ENCODE measurements at regions not wholly inside any gene's neighbourhood (a gene's known extent, or its start where the extent isn't known, plus 50 kb on each side); places are given as distances from the start of the nearest gene placed in this dataset.

DNA sequence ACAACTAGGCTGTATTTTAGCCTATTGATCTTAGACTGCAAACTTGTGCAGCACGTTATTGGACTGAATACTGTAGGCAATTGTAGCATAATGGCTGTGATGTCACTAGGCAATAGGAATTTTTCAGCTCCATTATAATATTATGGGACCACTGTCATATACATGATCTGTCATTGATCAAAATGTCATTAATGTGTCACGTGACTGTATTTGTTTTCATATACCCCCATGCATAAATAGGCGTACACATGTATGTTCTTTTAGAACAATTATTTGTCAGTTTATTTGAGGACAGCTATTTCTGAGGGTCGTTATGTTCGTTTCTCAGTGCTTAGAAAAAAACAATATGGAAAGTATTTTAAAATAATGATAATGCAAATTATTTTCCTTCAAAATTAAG is 111.9 kb upstream of the CDH2 start:
- H3K4me1 ChIP-seq (ENCODE audit: control insufficient read depth in 2 of 2, insufficient read depth in 2 of 2, low read length in 2 of 2), result no peaks in the 10 kb centered on the region
- H3K27me3 ChIP-seq (replicated peaks in 1 of 4; ENCODE audit: control extremely low read depth in 1 of 4, control insufficient read depth in 3 of 4, insufficient read depth in 4 of 4, low read length in 3 of 4), result no peaks in the 10 kb centered on the region
- ChIA-PET POLR2A (no interaction called here), CTCF (no interaction called here)
- no peaks in the 10 kb centered on the region for H3K79me2 ChIP-seq (ENCODE audit: control insufficient read depth, insufficient read depth, low read length)
- no peaks in the 10 kb centered on the region for H4K20me1 ChIP-seq (ENCODE audit: control insufficient read depth, insufficient read depth, low read length, poor library complexity, severe bottlenecking)
- no peaks in the 10 kb centered on the region for H3K4me1 Mint-ChIP-seq
- H3K9me3 ChIP-seq (ENCODE audit: control extremely low read depth in 1 of 3, control insufficient read depth in 2 of 3, insufficient read depth in 1 of 3, low read length in 2 of 3), result peaks cover 0 to 2% (median 0%) of the 10 kb centered on the region in 3 donors
- no peak overlapping the region for H2AFZ ChIP-seq (ENCODE audit: insufficient read depth, low read depth, low read length, poor library complexity, severe bottlenecking)
- no peak overlapping the region for H3K27ac ChIP-seq (ENCODE audit: low read length in 2 of 2)
- ATAC-seq (ENCODE audit: low read depth) (no peak), DNase-seq (no peak)
- WGBS (ENCODE audit: insufficient coverage), result no CpG with 5 or more reads among the region's 5 CpGs
- H3K9me3 Mint-ChIP-seq (ENCODE audit: insufficient read depth), result peaks cover 2% of the 10 kb centered on the region
- H3K4me3 Mint-ChIP-seq, result no peak overlapping the region
- intact Hi-C loops (cut with micrococcal nuclease), result no loop called here
- H3K9ac ChIP-seq (ENCODE audit: low read length), result no peak overlapping the region
- no peak overlapping the region for H3K4me2 ChIP-seq (replicated peaks; ENCODE audit: low read depth, low read length, poor library complexity, severe bottlenecking)
- H3K36me3 ChIP-seq (replicated peaks in 1 of 2; ENCODE audit: control extremely low read depth in 1 of 2, control insufficient read depth in 1 of 2, extremely low read depth in 1 of 2, insufficient read depth in 2 of 2, low read length in 1 of 2), result no peaks in the 10 kb centered on the region
- TF ChIP-seq, protein P1, sequence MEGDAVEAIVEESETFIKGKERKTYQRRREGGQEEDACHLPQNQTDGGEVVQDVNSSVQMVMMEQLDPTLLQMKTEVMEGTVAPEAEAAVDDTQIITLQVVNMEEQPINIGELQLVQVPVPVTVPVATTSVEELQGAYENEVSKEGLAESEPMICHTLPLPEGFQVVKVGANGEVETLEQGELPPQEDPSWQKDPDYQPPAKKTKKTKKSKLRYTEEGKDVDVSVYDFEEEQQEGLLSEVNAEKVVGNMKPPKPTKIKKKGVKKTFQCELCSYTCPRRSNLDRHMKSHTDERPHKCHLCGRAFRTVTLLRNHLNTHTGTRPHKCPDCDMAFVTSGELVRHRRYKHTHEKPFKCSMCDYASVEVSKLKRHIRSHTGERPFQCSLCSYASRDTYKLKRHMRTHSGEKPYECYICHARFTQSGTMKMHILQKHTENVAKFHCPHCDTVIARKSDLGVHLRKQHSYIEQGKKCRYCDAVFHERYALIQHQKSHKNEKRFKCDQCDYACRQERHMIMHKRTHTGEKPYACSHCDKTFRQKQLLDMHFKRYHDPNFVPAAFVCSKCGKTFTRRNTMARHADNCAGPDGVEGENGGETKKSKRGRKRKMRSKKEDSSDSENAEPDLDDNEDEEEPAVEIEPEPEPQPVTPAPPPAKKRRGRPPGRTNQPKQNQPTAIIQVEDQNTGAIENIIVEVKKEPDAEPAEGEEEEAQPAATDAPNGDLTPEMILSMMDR (IDR thresholded peaks at IDR 0.05), result no peak
- H3K27me3 Mint-ChIP-seq, result no peaks in the 10 kb centered on the region
- H3K27ac Mint-ChIP-seq, result no peak overlapping the region
- no peak overlapping the region for H3K4me3 ChIP-seq (ENCODE audit: control extremely low read depth in 1 of 5, extremely low read depth in 1 of 5, insufficient read depth in 1 of 5, low read depth in 2 of 5, low read length in 4 of 5)

DNA sequence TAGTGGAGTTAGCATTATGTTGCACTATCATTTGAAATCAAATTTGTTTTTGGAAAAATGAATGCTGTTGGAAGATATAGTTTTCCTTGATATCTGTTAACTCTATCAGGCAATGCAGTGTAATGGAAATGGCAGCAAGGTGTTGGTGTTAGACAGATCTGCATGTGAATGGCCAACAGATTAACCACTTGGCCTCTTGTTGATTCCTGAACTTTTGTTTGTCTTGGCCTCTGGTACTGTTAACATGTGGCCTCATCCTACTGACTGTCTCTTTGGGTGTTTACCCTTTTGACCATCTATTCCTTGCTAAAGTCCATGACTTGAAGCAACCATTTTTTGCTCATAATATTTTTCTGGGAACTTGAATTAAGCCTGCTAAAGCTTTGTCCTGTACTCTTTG is 110.2 kb upstream of the CDH2 start:
- intact Hi-C loops (cut with micrococcal nuclease), result no loop called here
- CTCF ChIA-PET, result no interaction called here
- Histone ChIP-seq H3K4me1 (ENCODE audit: control insufficient read depth in 2 of 2, insufficient read depth in 2 of 2, low read length in 2 of 2) (no peaks in the 10 kb centered on the region), H3K79me2 (ENCODE audit: control insufficient read depth, insufficient read depth, low read length) (no peaks in the 10 kb centered on the region), H2AFZ (ENCODE audit: insufficient read depth, low read depth, low read length, poor library complexity, severe bottlenecking) (no peak overlapping the region), H3K9ac (ENCODE audit: low read length) (no peak overlapping the region), H3K9me3 (ENCODE audit: control extremely low read depth in 1 of 3, control insufficient read depth in 2 of 3, insufficient read depth in 1 of 3, low read length in 2 of 3) (peaks cover 0 to 3% (median 0%) of the 10 kb centered on the region in 3 donors), H3K27ac (ENCODE audit: low read length in 2 of 2) (no peak overlapping the region), H4K20me1 (ENCODE audit: control insufficient read depth, insufficient read depth, low read length, poor library complexity, severe bottlenecking) (no peaks in the 10 kb centered on the region), H3K36me3 (replicated peaks in 1 of 2; ENCODE audit: control extremely low read depth in 1 of 2, control insufficient read depth in 1 of 2, extremely low read depth in 1 of 2, insufficient read depth in 2 of 2, low read length in 1 of 2) (no peaks in the 10 kb centered on the region), H3K4me2 (replicated peaks; ENCODE audit: low read depth, low read length, poor library complexity, severe bottlenecking) (no peak overlapping the region), H3K4me3 (ENCODE audit: control extremely low read depth in 1 of 5, extremely low read depth in 1 of 5, insufficient read depth in 1 of 5, low read depth in 2 of 5, low read length in 4 of 5) (no peak overlapping the region), H3K27me3 (replicated peaks in 1 of 4; ENCODE audit: control extremely low read depth in 1 of 4, control insufficient read depth in 3 of 4, insufficient read depth in 4 of 4, low read length in 3 of 4) (no peaks in the 10 kb centered on the region)
- no peaks in the 10 kb centered on the region for H3K4me1 Mint-ChIP-seq
- no peak overlapping the region for H3K4me3 Mint-ChIP-seq
- TF ChIP-seq, protein P1 (IDR thresholded peaks at IDR 0.05), result no peak
- TF ChIP-seq EZH2 (IDR thresholded peaks at IDR 0.05; ENCODE audit: borderline replicate concordance, insufficient read depth, low read depth, low read length, poor library complexity, severe bottlenecking), result no peak
- DNase-seq, result no peak
- no peak for ATAC-seq (ENCODE audit: low read depth)
- no peaks in the 10 kb centered on the region for H3K27me3 Mint-ChIP-seq
- H3K9me3 Mint-ChIP-seq (ENCODE audit: insufficient read depth), result peaks cover 2% of the 10 kb centered on the region
- H3K27ac Mint-ChIP-seq, result no peak overlapping the region
- POLR2A ChIA-PET, result no interaction called here

Measured in B cell (primary cell).